CD4-positive, alpha-beta T cell (primary cell): ENCODE measurements at regions not wholly inside any gene's neighbourhood (a gene's known extent, or its start where the extent isn't known, plus 50 kb on each side); places are given as distances from the start of the nearest gene placed in this dataset.

ENCODE experiments used
- ATAC-seq: fragments of 200-7000 bp; cut with Tn5 transposase; one replicate; pipeline ENCODE4 v1.10.0; 2022; ENCODE audit warnings: mild to moderate bottlenecking; ENCODE audit not compliant: poor library complexity
- CTCF ChIA-PET: fragments of 350-600 bp; sonication (Branson Sonifier 250); formaldehyde crosslinking; loops from one replicate; lab custom pipeline; 2021; ENCODE audit warnings: antibody characterized with exemption, inconsistent platforms; lab: Charles Lee
- POLR2A ChIA-PET: fragments of 350-600 bp; sonication (Branson Sonifier 250); formaldehyde crosslinking; loops from one replicate; lab custom pipeline; 2021; ENCODE audit warnings: antibody characterized with exemption, inconsistent platforms; lab: Charles Lee
- DNase-seq, 14 experiments: peaks; one replicate each; pipeline ENCODE4 v3.0.0-alpha.2; 2013 to 2020; ENCODE audit warnings: mixed read lengths in 2 of 14
- H3K27ac ChIP-seq, 2 donors: one replicate each; pipeline versions ENCODE4 v1.5.1 to v1.7.0; 2013; ENCODE audit warnings: low read length in 2 of 2, low read depth in 1 of 2, mild to moderate bottlenecking in 1 of 2
- H3K27me3 ChIP-seq, 2 experiments: 1 replicate in 1 of 2; 2 replicates in 1 of 2; pipeline versions ENCODE4 v1.6.1 to v1.7.0; 2013; ENCODE audit warnings: low read length in 2 of 2, control low read depth in 1 of 2, mild to moderate bottlenecking in 1 of 2, moderate library complexity in 1 of 2; ENCODE audit not compliant: insufficient read depth in 2 of 2, control insufficient read depth in 1 of 2
- H3K36me3 ChIP-seq: one replicate; pipeline ENCODE4 v1.6.1; 2013; ENCODE audit warnings: low read length, control low read depth; ENCODE audit not compliant: insufficient read depth
- H3K4me1 ChIP-seq: one replicate; pipeline ENCODE4 v1.6.1; 2013; ENCODE audit warnings: low read length, control low read depth; ENCODE audit not compliant: insufficient read depth
- H3K4me3 ChIP-seq: one replicate; pipeline ENCODE4 v1.5.1; 2013; ENCODE audit warnings: mild to moderate bottlenecking, low read length, moderate library complexity
- H3K9me3 ChIP-seq, 2 experiments: 1 replicate in 1 of 2; 2 replicates in 1 of 2; pipeline versions ENCODE4 v1.6.1 to v1.7.0; 2013; ENCODE audit warnings: low read length in 2 of 2, mild to moderate bottlenecking in 2 of 2, control low read depth in 1 of 2, moderate library complexity in 1 of 2; ENCODE audit not compliant: control insufficient read depth in 1 of 2, insufficient read depth in 1 of 2
- H3K27ac Mint-ChIP-seq: one replicate; pipeline ENCODE4 v1.8.0; 2020; ENCODE audit warnings: mixed read lengths
- H3K27me3 Mint-ChIP-seq: one replicate; pipeline ENCODE4 v1.8.0; 2021; ENCODE audit warnings: mixed read lengths
- H3K36me3 Mint-ChIP-seq: one replicate; pipeline ENCODE4 v1.8.0; 2021; ENCODE audit warnings: low read depth, mixed read lengths
- H3K4me1 Mint-ChIP-seq: one replicate; pipeline ENCODE4 v1.8.0; 2021; ENCODE audit warnings: low read depth, mixed read lengths
- H3K4me3 Mint-ChIP-seq: one replicate; pipeline ENCODE4 v1.8.0; 2020; ENCODE audit warnings: mild to moderate bottlenecking, mixed read lengths
- H3K9me3 Mint-ChIP-seq: one replicate; pipeline ENCODE4 v1.8.0; 2020; ENCODE audit warnings: mixed read lengths
- intact Hi-C, 2 experiments: fragments of 100-400 bp; cut with DNase I in 1 of 2; cut with micrococcal nuclease in 1 of 2; formaldehyde crosslinking; loops; one replicate each; pipeline versions ENCODE4 v1.15.1 to v1.9.0; 2023 to 2025; cut with DNase I, micrococcal nuclease
- TF ChIP-seq, protein P1 (sequence below): fragments of 200-600 bp; IDR thresholded peaks from one replicate; pipeline ENCODE4 v1.8.0; 2022; ENCODE audit warnings: antibody characterized with exemption, mild to moderate bottlenecking

- Histone ChIP-seq H3K9me3 (no peaks in the 10 kb centered on the region), H3K36me3 (no peaks in the 10 kb centered on the region), H3K27me3 (no peaks in the 10 kb centered on the region), H3K4me1 (no peaks in the 10 kb centered on the region), H3K27ac (no peak overlapping the region), H3K4me3 (no peak overlapping the region)
- ChIA-PET POLR2A (no interaction called here), CTCF (no interaction called here)
- intact Hi-C loops = no loop called here
- TF ChIP-seq, protein P1, sequence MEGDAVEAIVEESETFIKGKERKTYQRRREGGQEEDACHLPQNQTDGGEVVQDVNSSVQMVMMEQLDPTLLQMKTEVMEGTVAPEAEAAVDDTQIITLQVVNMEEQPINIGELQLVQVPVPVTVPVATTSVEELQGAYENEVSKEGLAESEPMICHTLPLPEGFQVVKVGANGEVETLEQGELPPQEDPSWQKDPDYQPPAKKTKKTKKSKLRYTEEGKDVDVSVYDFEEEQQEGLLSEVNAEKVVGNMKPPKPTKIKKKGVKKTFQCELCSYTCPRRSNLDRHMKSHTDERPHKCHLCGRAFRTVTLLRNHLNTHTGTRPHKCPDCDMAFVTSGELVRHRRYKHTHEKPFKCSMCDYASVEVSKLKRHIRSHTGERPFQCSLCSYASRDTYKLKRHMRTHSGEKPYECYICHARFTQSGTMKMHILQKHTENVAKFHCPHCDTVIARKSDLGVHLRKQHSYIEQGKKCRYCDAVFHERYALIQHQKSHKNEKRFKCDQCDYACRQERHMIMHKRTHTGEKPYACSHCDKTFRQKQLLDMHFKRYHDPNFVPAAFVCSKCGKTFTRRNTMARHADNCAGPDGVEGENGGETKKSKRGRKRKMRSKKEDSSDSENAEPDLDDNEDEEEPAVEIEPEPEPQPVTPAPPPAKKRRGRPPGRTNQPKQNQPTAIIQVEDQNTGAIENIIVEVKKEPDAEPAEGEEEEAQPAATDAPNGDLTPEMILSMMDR = no peak
- ATAC-seq (no peak), DNase-seq (no peak)
- H3K36me3 Mint-ChIP-seq = no peaks in the 10 kb centered on the region
- peaks cover 4% of the 10 kb centered on the region for H3K27me3 Mint-ChIP-seq
- H3K4me1 Mint-ChIP-seq = no peaks in the 10 kb centered on the region
- peaks cover 2% of the 10 kb centered on the region for H3K9me3 Mint-ChIP-seq
- no peak overlapping the region for H3K27ac Mint-ChIP-seq
- no peak overlapping the region for H3K4me3 Mint-ChIP-seq
Observed at GRCh38 chr6:113741651-113742050, 115.5 kb upstream of the MARCKS start.

GRCh38 chr6:113742342-113742741 lies 114.8 kb upstream of the MARCKS start:
- TF ChIP-seq, protein P1 = no peak
- no peak for ATAC-seq
- H3K4me3 Mint-ChIP-seq = no peak overlapping the region
- Histone ChIP-seq H3K9me3 (no peaks in the 10 kb centered on the region), H3K27me3 (no peaks in the 10 kb centered on the region), H3K4me3 (no peak overlapping the region), H3K27ac (no peak overlapping the region), H3K36me3 (no peaks in the 10 kb centered on the region), H3K4me1 (no peaks in the 10 kb centered on the region)
- H3K4me1 Mint-ChIP-seq = no peaks in the 10 kb centered on the region
- no peaks in the 10 kb centered on the region for H3K36me3 Mint-ChIP-seq
- intact Hi-C loops = no loop called here
- ChIA-PET CTCF (no interaction called here), POLR2A (no interaction called here)
- no peak overlapping the region for H3K27ac Mint-ChIP-seq
- H3K27me3 Mint-ChIP-seq = peaks cover 4% of the 10 kb centered on the region
- H3K9me3 Mint-ChIP-seq = peaks cover 2% of the 10 kb centered on the region
- no peak for DNase-seq

DNA sequence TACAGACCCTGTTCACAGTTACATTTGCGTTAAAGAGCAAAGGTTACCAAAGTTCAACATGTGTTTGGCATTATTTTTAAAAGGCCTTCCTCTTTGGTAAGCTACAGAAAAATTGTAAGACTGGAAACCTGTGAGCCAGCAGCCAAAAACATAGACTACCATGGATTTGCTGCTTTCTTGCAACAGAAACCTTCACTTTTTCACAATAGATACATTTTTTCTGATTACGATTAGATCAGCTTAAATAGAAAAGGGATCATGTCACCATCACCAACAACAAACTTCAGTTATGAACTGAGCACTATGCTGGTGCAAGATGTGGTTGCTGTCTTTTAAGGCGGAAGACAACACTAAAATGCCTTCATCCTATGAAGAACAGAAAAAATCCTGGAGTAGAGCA lies 112.3 kb upstream of the MARCKS start:
- no peaks in the 10 kb centered on the region for H3K27me3 Mint-ChIP-seq
- ATAC-seq = no peak
- Histone ChIP-seq H3K9me3 (no peaks in the 10 kb centered on the region), H3K4me3 (no peak overlapping the region), H3K4me1 (no peaks in the 10 kb centered on the region), H3K36me3 (no peaks in the 10 kb centered on the region), H3K27me3 (no peaks in the 10 kb centered on the region), H3K27ac (no peak overlapping the region)
- intact Hi-C loops = no loop called here
- DNase-seq = no peak
- POLR2A ChIA-PET = interaction anchor here (0.6 kb wide), 1 partner anchor 145 kb away, joined by 3 read pairs; no protein-coding TSS in a partner anchor
- H3K9me3 Mint-ChIP-seq = no peaks in the 10 kb centered on the region
- no peaks in the 10 kb centered on the region for H3K36me3 Mint-ChIP-seq
- CTCF ChIA-PET = no interaction called here
- H3K4me3 Mint-ChIP-seq = no peak overlapping the region
- H3K27ac Mint-ChIP-seq = no peak overlapping the region
- no peaks in the 10 kb centered on the region for H3K4me1 Mint-ChIP-seq
- TF ChIP-seq, protein P1 = no peak
